ENCODE measurements at regions not wholly inside any gene's neighbourhood (a gene's known extent, or its start where the extent isn't known, plus 50 kb on each side); places are given as distances from the start of the nearest gene placed in this dataset.
"Not testable (repeated sequence)": the region's sequence is repeated elsewhere in the genome, so short reads cannot be mapped to it uniquely, and the experiment has no call there.

- Histone ChIP-seq H3K4me2 (ENCODE audit: insufficient read depth, low read length) (no peak overlapping the region), H2AFZ (ENCODE audit: low read depth, low read length) (no peak overlapping the region), H3K27ac (ENCODE audit: low read length) (no peak overlapping the region), H3K79me2 (ENCODE audit: insufficient read depth, low read length) (no peaks in the 10 kb centered on the region), H3K36me3 (ENCODE audit: insufficient read depth, low read length) (no peaks in the 10 kb centered on the region), H3K27me3 (ENCODE audit: insufficient read depth, low read length, poor library complexity) (peaks cover 3% of the 10 kb centered on the region), H3K9ac (ENCODE audit: low read depth, low read length) (no peak overlapping the region), H3K9me3 (ENCODE audit: insufficient read depth, low read length, severe bottlenecking) (no peaks in the 10 kb centered on the region), H3K4me3 (ENCODE audit: low read depth in 1 of 2, low read length in 2 of 2) (no peak overlapping the region), H4K20me1 (ENCODE audit: insufficient read depth, low read length) (no peaks in the 10 kb centered on the region), H3K4me1 (ENCODE audit: insufficient read depth, low read length) (no peaks in the 10 kb centered on the region)
- no peak for TF ChIP-seq CTCF (IDR thresholded peaks at IDR 0.05; ENCODE audit: borderline replicate concordance, extremely low read depth, low read length, poor library complexity, severe bottlenecking)
- no peak for TF ChIP-seq EZH2 (IDR thresholded peaks at IDR 0.05; ENCODE audit: borderline replicate concordance, low read depth, low read length, severe bottlenecking)
- ATAC-seq (ENCODE audit: insufficient read depth, low read depth) (no peak), DNase-seq (no peak)
Measured at GRCh38 chr2:182506606-182507005, 79.8 kb upstream of the PDE1A start.

GRCh38 chr2:182508583-182508982, 81.7 kb upstream of the PDE1A start:
- not testable (repeated sequence) for H4K20me1 ChIP-seq (ENCODE audit: insufficient read depth, low read length); H3K4me2 ChIP-seq (ENCODE audit: insufficient read depth, low read length); H3K27me3 ChIP-seq (ENCODE audit: insufficient read depth, low read length, poor library complexity); DNase-seq; ATAC-seq (ENCODE audit: insufficient read depth, low read depth); H3K4me1 ChIP-seq (ENCODE audit: insufficient read depth, low read length); H3K36me3 ChIP-seq (ENCODE audit: insufficient read depth, low read length); H2AFZ ChIP-seq (ENCODE audit: low read depth, low read length); H3K27ac ChIP-seq (ENCODE audit: low read length); H3K79me2 ChIP-seq (ENCODE audit: insufficient read depth, low read length); H3K9me3 ChIP-seq (ENCODE audit: insufficient read depth, low read length, severe bottlenecking); H3K9ac ChIP-seq (ENCODE audit: low read depth, low read length); H3K4me3 ChIP-seq (ENCODE audit: low read depth in 1 of 2, low read length in 2 of 2)

- no peaks in the 10 kb centered on the region for H3K27me3 ChIP-seq (ENCODE audit: insufficient read depth, low read length, poor library complexity)
- no peak overlapping the region for H3K4me2 ChIP-seq (ENCODE audit: insufficient read depth, low read length)
- DNase-seq (no peak), ATAC-seq (ENCODE audit: insufficient read depth, low read depth) (no peak)
- H2AFZ ChIP-seq (ENCODE audit: low read depth, low read length), result no peak overlapping the region
- no peak overlapping the region for H3K9ac ChIP-seq (ENCODE audit: low read depth, low read length)
- no peaks in the 10 kb centered on the region for H3K4me1 ChIP-seq (ENCODE audit: insufficient read depth, low read length)
- no peaks in the 10 kb centered on the region for H4K20me1 ChIP-seq (ENCODE audit: insufficient read depth, low read length)
- no peaks in the 10 kb centered on the region for H3K36me3 ChIP-seq (ENCODE audit: insufficient read depth, low read length)
- H3K27ac ChIP-seq (ENCODE audit: low read length), result no peak overlapping the region
- H3K9me3 ChIP-seq (ENCODE audit: insufficient read depth, low read length, severe bottlenecking), result no peaks in the 10 kb centered on the region
- no peak overlapping the region for H3K4me3 ChIP-seq (ENCODE audit: low read depth in 1 of 2, low read length in 2 of 2)
- H3K79me2 ChIP-seq (ENCODE audit: insufficient read depth, low read length), result no peaks in the 10 kb centered on the region
- TF ChIP-seq EZH2 (IDR thresholded peaks at IDR 0.05; ENCODE audit: borderline replicate concordance, low read depth, low read length, severe bottlenecking) (no peak), CTCF (IDR thresholded peaks at IDR 0.05; ENCODE audit: borderline replicate concordance, extremely low read depth, low read length, poor library complexity, severe bottlenecking) (no peak)
Measured at GRCh38 chr2:182509216-182509615, 82.4 kb upstream of the PDE1A start.

GRCh38 chr2:182521453-182522404, 94.9 kb upstream of the PDE1A start:
- Histone ChIP-seq H3K27me3 (ENCODE audit: insufficient read depth, low read length, poor library complexity) (no peaks in the 10 kb centered on the region), H3K36me3 (ENCODE audit: insufficient read depth, low read length) (no peaks in the 10 kb centered on the region), H3K4me3 (ENCODE audit: low read depth in 1 of 2, low read length in 2 of 2) (no peak overlapping the region), H3K27ac (ENCODE audit: low read length) (no peak overlapping the region), H3K9me3 (ENCODE audit: insufficient read depth, low read length, severe bottlenecking) (no peaks in the 10 kb centered on the region), H3K4me2 (ENCODE audit: insufficient read depth, low read length) (no peak overlapping the region), H3K9ac (ENCODE audit: low read depth, low read length) (no peak overlapping the region), H2AFZ (ENCODE audit: low read depth, low read length) (no peak overlapping the region), H3K4me1 (ENCODE audit: insufficient read depth, low read length) (no peaks in the 10 kb centered on the region), H4K20me1 (ENCODE audit: insufficient read depth, low read length) (no peaks in the 10 kb centered on the region), H3K79me2 (ENCODE audit: insufficient read depth, low read length) (no peaks in the 10 kb centered on the region)
- no peak for TF ChIP-seq EZH2 (IDR thresholded peaks at IDR 0.05; ENCODE audit: borderline replicate concordance, low read depth, low read length, severe bottlenecking)
- DNase-seq (no peak), ATAC-seq (ENCODE audit: insufficient read depth, low read depth) (no peak)

Data from DND-41 (cell line).